ENCODE measurements at regions not wholly inside any gene's neighbourhood (a gene's known extent, or its start where the extent isn't known, plus 50 kb on each side); places are given as distances from the start of the nearest gene placed in this dataset.

DNA sequence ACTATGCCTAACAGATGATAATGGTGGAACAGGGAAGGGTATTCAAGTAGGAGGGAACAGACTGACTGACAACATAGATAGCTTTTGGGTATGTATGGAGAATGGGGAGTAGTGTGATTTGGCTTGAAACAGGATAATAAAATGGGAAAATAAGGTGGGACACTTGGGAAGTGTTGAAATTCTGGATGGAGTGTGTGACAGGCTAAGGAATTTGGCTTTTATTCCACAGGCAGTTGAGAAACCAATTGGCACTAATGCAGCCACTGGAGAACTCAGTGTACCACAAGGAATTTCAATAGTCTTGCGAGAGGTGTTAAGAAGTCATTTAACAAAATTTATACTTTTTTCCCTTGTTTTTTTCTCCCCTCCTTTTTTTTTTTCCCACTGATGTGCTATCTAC, 153.5 kb upstream of the ELAVL2 start:
- no peak overlapping the region for H3K27ac Mint-ChIP-seq
- H3K4me3 ChIP-seq (ENCODE audit: control extremely low read depth in 1 of 5, extremely low read depth in 1 of 5, insufficient read depth in 1 of 5, low read depth in 2 of 5, low read length in 4 of 5): no peak overlapping the region
- no peaks in the 10 kb centered on the region for H3K36me3 ChIP-seq (replicated peaks in 1 of 2; ENCODE audit: control extremely low read depth in 1 of 2, control insufficient read depth in 1 of 2, extremely low read depth in 1 of 2, insufficient read depth in 2 of 2, low read length in 1 of 2)
- no peaks in the 10 kb centered on the region for H3K27me3 ChIP-seq (replicated peaks in 1 of 4; ENCODE audit: control extremely low read depth in 1 of 4, control insufficient read depth in 3 of 4, insufficient read depth in 4 of 4, low read length in 3 of 4)
- no peaks in the 10 kb centered on the region for H3K27me3 Mint-ChIP-seq
- no peaks in the 10 kb centered on the region for H4K20me1 ChIP-seq (ENCODE audit: control insufficient read depth, insufficient read depth, low read length, poor library complexity, severe bottlenecking)
- H3K79me2 ChIP-seq (ENCODE audit: control insufficient read depth, insufficient read depth, low read length): no peaks in the 10 kb centered on the region
- H3K4me1 ChIP-seq (ENCODE audit: control insufficient read depth in 2 of 2, insufficient read depth in 2 of 2, low read length in 2 of 2): no peaks in the 10 kb centered on the region
- no peaks in the 10 kb centered on the region for H3K4me1 Mint-ChIP-seq
- DNase-seq (no peak), ATAC-seq (ENCODE audit: low read depth) (no peak)
- no peak overlapping the region for H2AFZ ChIP-seq (ENCODE audit: insufficient read depth, low read depth, low read length, poor library complexity, severe bottlenecking)
- H3K9ac ChIP-seq (ENCODE audit: low read length): no peak overlapping the region
- no CpG with 5 or more reads among the region's 1 CpG for WGBS (ENCODE audit: insufficient coverage)
- POLR2A ChIA-PET: no interaction called here
- no peak overlapping the region for H3K4me3 Mint-ChIP-seq
- TF ChIP-seq, protein P1, sequence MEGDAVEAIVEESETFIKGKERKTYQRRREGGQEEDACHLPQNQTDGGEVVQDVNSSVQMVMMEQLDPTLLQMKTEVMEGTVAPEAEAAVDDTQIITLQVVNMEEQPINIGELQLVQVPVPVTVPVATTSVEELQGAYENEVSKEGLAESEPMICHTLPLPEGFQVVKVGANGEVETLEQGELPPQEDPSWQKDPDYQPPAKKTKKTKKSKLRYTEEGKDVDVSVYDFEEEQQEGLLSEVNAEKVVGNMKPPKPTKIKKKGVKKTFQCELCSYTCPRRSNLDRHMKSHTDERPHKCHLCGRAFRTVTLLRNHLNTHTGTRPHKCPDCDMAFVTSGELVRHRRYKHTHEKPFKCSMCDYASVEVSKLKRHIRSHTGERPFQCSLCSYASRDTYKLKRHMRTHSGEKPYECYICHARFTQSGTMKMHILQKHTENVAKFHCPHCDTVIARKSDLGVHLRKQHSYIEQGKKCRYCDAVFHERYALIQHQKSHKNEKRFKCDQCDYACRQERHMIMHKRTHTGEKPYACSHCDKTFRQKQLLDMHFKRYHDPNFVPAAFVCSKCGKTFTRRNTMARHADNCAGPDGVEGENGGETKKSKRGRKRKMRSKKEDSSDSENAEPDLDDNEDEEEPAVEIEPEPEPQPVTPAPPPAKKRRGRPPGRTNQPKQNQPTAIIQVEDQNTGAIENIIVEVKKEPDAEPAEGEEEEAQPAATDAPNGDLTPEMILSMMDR (IDR thresholded peaks at IDR 0.05): no peak
- TF ChIP-seq EZH2 (IDR thresholded peaks at IDR 0.05; ENCODE audit: borderline replicate concordance, insufficient read depth, low read depth, low read length, poor library complexity, severe bottlenecking): no peak
- CTCF ChIA-PET: no interaction called here
- H3K9me3 ChIP-seq (ENCODE audit: control extremely low read depth in 1 of 3, control insufficient read depth in 2 of 3, insufficient read depth in 1 of 3, low read length in 2 of 3): no peaks in the 10 kb centered on the region
- no peak overlapping the region for H3K27ac ChIP-seq (ENCODE audit: low read length in 2 of 2)
- intact Hi-C loops (cut with micrococcal nuclease): no loop called here
- no peaks in the 10 kb centered on the region for H3K9me3 Mint-ChIP-seq (ENCODE audit: insufficient read depth)
- no peak overlapping the region for H3K4me2 ChIP-seq (replicated peaks; ENCODE audit: low read depth, low read length, poor library complexity, severe bottlenecking)

DNA sequence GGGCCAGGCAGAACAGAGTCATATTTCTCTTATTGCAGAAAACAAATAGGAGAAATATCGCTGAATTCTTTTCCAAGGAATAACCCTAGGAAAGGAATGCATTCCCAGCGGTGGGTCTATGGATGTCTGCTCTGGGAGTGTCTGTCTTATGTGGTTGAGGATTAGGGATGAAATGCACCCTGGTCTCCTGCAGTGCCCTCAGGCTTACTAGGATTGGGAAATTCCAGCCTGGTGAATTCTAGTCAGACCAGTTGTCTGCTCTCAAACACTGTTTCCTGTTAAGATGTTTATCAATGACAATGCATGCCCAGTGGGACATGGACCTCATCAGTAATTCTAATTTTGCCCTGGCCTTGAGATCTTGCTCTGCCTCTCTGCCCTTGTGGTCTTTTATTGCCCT, 136.1 kb upstream of the ELAVL2 start:
- no peak overlapping the region for H2AFZ ChIP-seq (ENCODE audit: insufficient read depth, low read depth, low read length, poor library complexity, severe bottlenecking)
- no peaks in the 10 kb centered on the region for H3K36me3 ChIP-seq (replicated peaks in 1 of 2; ENCODE audit: control extremely low read depth in 1 of 2, control insufficient read depth in 1 of 2, extremely low read depth in 1 of 2, insufficient read depth in 2 of 2, low read length in 1 of 2)
- no peaks in the 10 kb centered on the region for H3K27me3 ChIP-seq (replicated peaks in 1 of 4; ENCODE audit: control extremely low read depth in 1 of 4, control insufficient read depth in 3 of 4, insufficient read depth in 4 of 4, low read length in 3 of 4)
- H3K4me3 ChIP-seq (ENCODE audit: control extremely low read depth in 1 of 5, extremely low read depth in 1 of 5, insufficient read depth in 1 of 5, low read depth in 2 of 5, low read length in 4 of 5): no peak overlapping the region
- no peaks in the 10 kb centered on the region for H3K4me1 ChIP-seq (ENCODE audit: control insufficient read depth in 2 of 2, insufficient read depth in 2 of 2, low read length in 2 of 2)
- no peak overlapping the region for H3K9ac ChIP-seq (ENCODE audit: low read length)
- intact Hi-C loops (cut with micrococcal nuclease): no loop called here
- H3K27ac Mint-ChIP-seq: no peak overlapping the region
- peaks cover 8% of the 10 kb centered on the region for H3K9me3 Mint-ChIP-seq (ENCODE audit: insufficient read depth)
- H3K9me3 ChIP-seq (ENCODE audit: control extremely low read depth in 1 of 3, control insufficient read depth in 2 of 3, insufficient read depth in 1 of 3, low read length in 2 of 3): peaks cover 0 to 8% (median 0%) of the 10 kb centered on the region in 3 donors
- 88% methylated on average over 2 of the region's 2 CpGs for WGBS (ENCODE audit: insufficient coverage)
- no peak overlapping the region for H3K27ac ChIP-seq (ENCODE audit: low read length in 2 of 2)
- H4K20me1 ChIP-seq (ENCODE audit: control insufficient read depth, insufficient read depth, low read length, poor library complexity, severe bottlenecking): no peaks in the 10 kb centered on the region
- POLR2A ChIA-PET: no interaction called here
- no peaks in the 10 kb centered on the region for H3K79me2 ChIP-seq (ENCODE audit: control insufficient read depth, insufficient read depth, low read length)
- no peak overlapping the region for H3K4me3 Mint-ChIP-seq
- no peak overlapping the region for H3K4me2 ChIP-seq (replicated peaks; ENCODE audit: low read depth, low read length, poor library complexity, severe bottlenecking)
- ATAC-seq (ENCODE audit: low read depth) (no peak), DNase-seq (no peak)
- CTCF ChIA-PET: no interaction called here
- no peaks in the 10 kb centered on the region for H3K4me1 Mint-ChIP-seq
- H3K27me3 Mint-ChIP-seq: no peaks in the 10 kb centered on the region
- TF ChIP-seq EZH2 (IDR thresholded peaks at IDR 0.05; ENCODE audit: borderline replicate concordance, insufficient read depth, low read depth, low read length, poor library complexity, severe bottlenecking): no peak
- TF ChIP-seq, protein P1 (IDR thresholded peaks at IDR 0.05): no peak
